VCaP (cell line): ENCODE measurements at regions not wholly inside any gene's neighbourhood (a gene's known extent, or its start where the extent isn't known, plus 50 kb on each side); places are given as distances from the start of the nearest gene placed in this dataset.
"Not testable (repeated sequence)": the region's sequence is repeated elsewhere in the genome, so short reads cannot be mapped to it uniquely, and the experiment has no call there.

Experiments used
- H3K27ac ChIP-seq: fragments of 450-650 bp; 2 replicates; pipeline ENCODE4 v1.5.1; 2017
- CTCF ChIP-seq: fragments of 450-650 bp; conservative IDR thresholded peaks from 2 replicates; pipeline ENCODE4 v1.5.1; 2017; ENCODE audit warnings: mild to moderate bottlenecking, moderate library complexity

GRCh38 chr13:110984798-110985197 is 69.9 kb upstream of the ANKRD10 start:
- H3K27ac ChIP-seq, result no peak overlapping the region
- TF ChIP-seq CTCF, result no peak

- H3K27ac ChIP-seq, result no peak overlapping the region
- TF ChIP-seq CTCF, result no peak
Observed at GRCh38 chr13:110984381-110984780, 69.5 kb upstream of the ANKRD10 start.

DNA sequence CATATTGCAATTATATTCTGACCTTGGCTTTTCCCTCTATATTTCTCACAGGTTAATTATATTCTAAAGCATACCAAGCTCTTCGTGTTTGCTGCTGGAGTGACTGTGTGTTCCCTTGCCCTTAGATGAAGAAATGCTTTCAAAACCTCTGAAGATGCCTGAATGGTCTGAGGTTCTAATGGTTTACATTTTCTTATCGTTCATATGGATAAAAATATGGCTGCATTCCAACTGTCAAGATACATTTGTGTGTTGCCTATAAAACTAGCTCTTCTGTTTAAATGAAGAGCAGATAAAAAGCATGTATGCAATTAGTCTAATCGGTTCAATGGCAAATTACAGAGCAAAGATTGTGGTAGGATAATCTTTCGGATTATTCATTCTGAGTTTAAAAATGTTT is 68.4 kb upstream of the ANKRD10 start:
- TF ChIP-seq CTCF, result no peak
- H3K27ac ChIP-seq, result peak overlapping the region; percentile 59; the same call in 1 of the 2 replicates

- peak overlapping the region; percentile 59 for H3K27ac ChIP-seq
- TF ChIP-seq CTCF, result no peak
Observed at GRCh38 chr13:110981379-110981778, 66.5 kb upstream of the ANKRD10 start.

DNA sequence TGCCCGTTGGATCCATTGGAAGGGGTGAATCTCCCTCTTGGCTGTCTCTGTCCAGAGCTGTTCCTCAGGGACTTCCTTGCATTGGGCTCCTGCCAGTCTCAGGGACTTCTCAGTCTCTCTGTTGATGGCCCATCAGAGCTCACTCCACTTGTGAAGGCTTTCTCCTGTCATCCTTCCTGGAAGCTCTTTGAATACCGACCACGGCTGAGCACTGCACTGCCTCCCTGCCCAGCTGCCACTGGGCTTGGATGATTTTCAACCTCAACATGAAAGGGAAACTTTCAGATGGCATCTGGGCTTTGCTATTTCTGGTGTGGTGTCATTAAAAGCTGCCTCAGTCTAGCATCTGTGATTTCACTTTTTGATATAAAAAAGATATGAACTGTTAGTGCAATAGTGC is 66.1 kb upstream of the ANKRD10 start:
- no peak for TF ChIP-seq CTCF
- peak overlapping the region; percentile 59 for H3K27ac ChIP-seq

- H3K27ac ChIP-seq, result not testable (repeated sequence)
Observed at GRCh38 chr13:110979149-110979548, 64.3 kb upstream of the ANKRD10 start.

GRCh38 chr13:110978390-110978789 is 63.5 kb upstream of the ANKRD10 start:
- no peak overlapping the region for H3K27ac ChIP-seq
- no peak for TF ChIP-seq CTCF

- no peak overlapping the region for H3K27ac ChIP-seq
- TF ChIP-seq CTCF, result no peak
Observed at GRCh38 chr13:110976785-110977184, 61.9 kb upstream of the ANKRD10 start.
